GM04503 (cell line): ENCODE measurements at regions not wholly inside any gene's neighbourhood (a gene's known extent, or its start where the extent isn't known, plus 50 kb on each side); places are given as distances from the start of the nearest gene placed in this dataset.

Source experiments
- DNase-seq: peaks from one replicate; pipeline ENCODE4 v3.0.0-alpha.2; 2012; ENCODE audit warnings: low read depth

- no peak for DNase-seq
Measured at GRCh38 chr13:107251341-107251740, 683.4 kb upstream of the ARGLU1 start.

- DNase-seq = no peak
Measured at GRCh38 chr13:107250628-107251027, 682.7 kb upstream of the ARGLU1 start.

GRCh38 chr13:107244241-107244640 is 676.3 kb upstream of the ARGLU1 start:
- DNase-seq = no peak

GRCh38 chr13:107242138-107242537 is 674.2 kb upstream of the ARGLU1 start:
- no peak for DNase-seq

- DNase-seq = no peak
Measured at GRCh38 chr13:107241381-107241780, 673.4 kb upstream of the ARGLU1 start.

GRCh38 chr13:107239213-107239612 is 671.3 kb upstream of the ARGLU1 start:
- no peak for DNase-seq

- DNase-seq = no peak
Measured at GRCh38 chr13:107238262-107238981, 670.5 kb upstream of the ARGLU1 start.

- DNase-seq = no peak
Measured at GRCh38 chr13:107234319-107235073, 666.6 kb upstream of the ARGLU1 start.

- no peak for DNase-seq
Measured at GRCh38 chr13:107233541-107233940, 665.6 kb upstream of the ARGLU1 start.

GRCh38 chr13:107231944-107232343 is 664.0 kb upstream of the ARGLU1 start:
- no peak for DNase-seq

- no peak for DNase-seq
Measured at GRCh38 chr13:107223867-107224266, 655.9 kb upstream of the ARGLU1 start.

- DNase-seq = no peak
Measured at GRCh38 chr13:107222597-107222996, 654.7 kb upstream of the ARGLU1 start.

- no peak for DNase-seq
Measured at GRCh38 chr13:107220245-107220644, 652.3 kb upstream of the ARGLU1 start.

GRCh38 chr13:107217251-107217650 is 649.3 kb upstream of the ARGLU1 start:
- no peak for DNase-seq

- no peak for DNase-seq
Measured at GRCh38 chr13:107216046-107216755, 648.3 kb upstream of the ARGLU1 start.

- DNase-seq = peak; percentile 40
Measured at GRCh38 chr13:107211073-107211472, 643.1 kb upstream of the ARGLU1 start.

- peak; percentile 27 for DNase-seq
Measured at GRCh38 chr13:107210723-107211030, 642.7 kb upstream of the ARGLU1 start.

GRCh38 chr13:107209824-107210722 is 642.1 kb upstream of the ARGLU1 start:
- no peak for DNase-seq

- no peak for DNase-seq
Measured at GRCh38 chr13:107208889-107209288, 641.0 kb upstream of the ARGLU1 start.

- DNase-seq = no peak
Measured at GRCh38 chr13:107205318-107206104, 637.6 kb upstream of the ARGLU1 start.

GRCh38 chr13:107203146-107203847 is 635.4 kb upstream of the ARGLU1 start:
- DNase-seq = no peak
